ENCODE measurements at regions not wholly inside any gene's neighbourhood (a gene's known extent, or its start where the extent isn't known, plus 50 kb on each side); places are given as distances from the start of the nearest gene placed in this dataset.

DNA sequence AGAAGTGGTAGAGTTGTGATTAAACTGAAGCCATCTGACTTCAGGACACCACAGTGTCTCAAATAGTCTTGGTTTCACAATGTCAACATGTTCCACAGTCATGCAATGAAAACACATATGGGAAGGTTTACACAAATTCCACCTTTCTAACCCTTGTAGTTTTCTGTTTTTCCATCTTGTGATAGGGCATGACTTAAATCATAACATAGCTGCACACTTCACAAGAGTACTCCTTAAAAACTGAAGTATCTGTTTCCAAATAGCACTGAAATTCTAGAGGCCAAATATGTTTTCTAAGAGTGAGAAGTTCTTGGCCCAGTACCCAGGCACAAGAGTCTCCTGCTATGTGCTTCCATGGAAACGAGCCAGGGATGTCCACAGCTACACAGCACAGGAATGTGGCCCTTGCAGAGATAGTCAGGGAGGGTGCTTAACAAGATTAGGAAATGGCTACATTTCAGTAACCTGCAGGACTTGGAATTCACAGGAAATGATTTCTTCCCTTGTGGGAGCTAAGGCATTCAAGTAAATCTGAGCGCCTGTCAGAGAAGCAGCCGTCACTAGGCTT, 269.1 kb downstream of the NDFIP2 start:
- no peak for DNase-seq

DNA sequence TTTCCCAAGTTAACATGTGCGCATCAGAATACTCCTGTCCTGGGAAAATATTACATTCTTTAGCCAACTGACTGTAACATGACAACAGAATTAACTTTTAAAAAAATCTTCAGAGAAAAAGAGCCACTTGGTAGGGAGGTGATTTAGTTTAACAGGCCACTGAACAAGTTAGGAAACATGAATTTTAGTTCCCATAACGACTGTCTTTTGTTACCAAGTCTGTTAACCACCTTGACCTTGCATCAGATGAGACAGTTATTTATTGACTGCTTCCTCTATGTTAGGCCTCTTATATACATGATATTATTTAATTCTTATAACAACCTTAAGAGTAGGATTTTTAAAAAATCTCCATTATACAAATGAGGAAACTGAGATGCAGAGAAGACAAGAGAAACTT, 268.6 kb downstream of the NDFIP2 start:
- DNase-seq = no peak

DNA sequence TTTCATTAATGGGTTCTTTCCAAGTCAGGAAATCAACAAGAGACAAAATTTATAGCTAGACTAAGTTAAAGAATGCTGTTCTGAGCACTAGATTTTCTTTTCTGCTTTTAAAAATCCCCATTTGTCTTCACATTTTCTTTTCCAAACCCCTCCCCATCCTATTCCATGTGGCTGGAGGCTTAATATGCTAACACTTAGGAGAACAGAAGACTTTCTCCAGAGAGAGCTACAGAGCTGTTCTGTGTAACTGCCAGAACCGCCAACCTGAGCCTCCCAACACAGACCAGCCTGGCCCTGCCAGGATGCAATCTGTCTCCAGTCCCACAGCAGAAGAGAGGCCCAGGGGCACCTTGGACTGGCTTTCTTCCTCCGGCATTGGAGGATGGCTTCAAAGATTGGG, 264.1 kb downstream of the NDFIP2 start:
- DNase-seq = no peak

DNA sequence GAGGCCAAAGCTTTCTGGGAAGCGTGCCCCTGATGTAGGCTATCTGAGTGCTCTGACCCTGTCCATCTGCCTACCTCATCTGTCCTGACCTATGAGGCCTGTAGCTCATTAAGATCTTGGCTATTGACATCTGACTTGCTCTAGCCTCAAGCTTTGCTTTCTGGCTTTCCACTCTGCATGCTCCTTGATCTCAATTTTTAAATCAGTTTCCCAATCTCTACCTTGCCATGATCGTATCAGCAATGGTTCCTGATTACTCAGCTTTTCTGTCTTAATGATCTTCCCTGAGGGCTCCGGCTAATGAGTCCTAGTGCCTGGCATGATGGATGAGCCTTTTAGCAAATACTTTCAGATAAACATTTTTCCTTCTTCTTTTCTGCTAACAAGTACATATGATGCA, 262.0 kb downstream of the NDFIP2 start:
- no peak for DNase-seq

DNA sequence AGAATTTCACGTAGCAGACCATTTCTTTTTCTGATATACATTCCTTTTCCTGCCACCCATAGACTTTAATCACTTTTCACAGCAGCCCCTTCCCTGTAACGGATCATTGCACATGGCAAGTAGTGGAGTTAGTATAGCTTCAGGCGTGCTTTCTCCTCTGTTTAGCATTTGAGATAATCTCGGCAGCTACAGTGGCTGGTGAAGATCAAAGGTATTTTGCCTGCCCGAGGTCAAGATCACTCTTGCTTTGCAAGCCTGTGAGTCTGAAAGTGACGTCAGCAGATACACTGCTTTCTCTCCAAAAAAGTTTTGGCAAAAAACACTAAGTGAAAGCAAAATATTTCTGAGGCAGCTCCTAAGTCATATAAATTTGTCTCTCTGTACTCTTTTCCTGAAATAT, 260.0 kb downstream of the NDFIP2 start:
- DNase-seq = no peak

DNA sequence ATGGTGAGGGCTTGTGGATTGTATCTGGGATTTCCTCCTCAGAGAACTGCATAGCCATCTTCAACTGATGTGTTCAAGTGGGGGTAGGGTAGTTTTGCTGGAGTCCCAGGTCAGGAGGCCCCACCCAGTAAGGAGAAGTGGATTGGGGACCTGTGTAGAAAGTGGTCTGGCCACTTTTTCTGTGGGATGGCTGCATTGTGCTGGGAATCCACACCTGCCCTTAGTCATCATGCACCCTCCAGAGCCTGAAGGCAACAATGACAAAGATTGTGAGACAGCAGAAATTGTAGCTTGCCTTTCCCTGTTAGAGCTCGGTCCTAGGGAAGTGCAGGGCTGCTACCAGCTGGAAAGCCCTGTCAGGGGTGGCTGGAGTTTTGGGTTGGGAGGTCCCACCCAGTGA, 255.4 kb downstream of the NDFIP2 start:
- no peak for DNase-seq

DNA sequence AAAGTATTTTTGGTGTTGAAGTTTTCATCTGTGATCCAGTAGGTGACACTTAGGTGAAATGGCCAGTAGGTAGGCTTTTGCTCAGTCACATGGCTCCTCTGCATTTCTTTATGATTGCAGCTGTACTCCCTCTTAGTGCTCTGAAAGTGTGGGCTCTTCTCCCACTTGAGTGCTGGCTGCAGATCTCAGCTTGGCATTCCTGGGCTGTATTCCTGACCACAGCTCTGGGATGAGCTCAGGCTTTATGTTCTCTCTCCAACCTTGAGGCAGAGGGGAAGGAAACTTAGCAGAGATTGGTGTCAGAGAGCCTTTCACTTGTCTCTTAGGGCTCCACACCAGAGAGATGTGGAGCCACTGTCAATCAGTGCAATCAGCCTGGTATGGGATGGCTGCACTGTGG, 254.3 kb downstream of the NDFIP2 start:
- DNase-seq = no peak

DNA sequence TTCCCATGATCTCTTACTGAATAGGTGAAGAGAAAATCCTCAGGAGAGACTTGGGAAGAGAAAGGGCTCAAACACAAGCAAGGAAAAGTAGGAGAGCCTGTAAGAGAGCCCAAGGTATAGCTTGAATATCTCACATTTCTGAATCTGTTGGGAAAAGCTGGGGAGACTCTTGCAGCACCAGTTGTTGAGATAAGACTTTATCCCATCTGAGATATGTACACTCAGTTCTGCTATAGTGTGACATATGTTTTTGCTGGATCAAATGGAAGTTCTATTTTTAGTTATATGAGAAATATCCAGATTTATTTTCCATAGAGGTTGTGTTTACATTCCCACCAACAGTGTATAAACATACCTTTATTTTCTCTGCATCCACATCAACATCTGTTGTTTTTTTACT, 246.1 kb downstream of the NDFIP2 start:
- no peak for DNase-seq

DNA sequence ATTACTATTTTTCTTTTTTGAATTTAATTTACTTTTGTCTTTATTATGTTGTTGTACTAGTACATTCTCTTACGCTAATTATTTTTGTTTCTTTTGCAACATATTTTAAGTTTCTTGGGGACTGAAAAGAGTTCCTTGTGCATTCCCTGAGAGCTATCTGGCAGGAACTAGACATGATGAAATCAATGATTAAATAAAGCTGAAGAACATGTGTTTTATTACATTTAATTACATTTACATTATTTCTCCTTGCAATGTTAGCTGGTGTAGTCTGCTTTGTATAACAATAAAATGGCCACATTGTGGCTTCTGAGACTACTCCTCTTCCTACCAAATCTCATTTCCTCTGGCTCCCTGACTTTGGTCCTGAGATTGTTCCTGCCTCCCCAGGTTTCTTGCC, 244.9 kb downstream of the NDFIP2 start:
- DNase-seq = no peak

DNA sequence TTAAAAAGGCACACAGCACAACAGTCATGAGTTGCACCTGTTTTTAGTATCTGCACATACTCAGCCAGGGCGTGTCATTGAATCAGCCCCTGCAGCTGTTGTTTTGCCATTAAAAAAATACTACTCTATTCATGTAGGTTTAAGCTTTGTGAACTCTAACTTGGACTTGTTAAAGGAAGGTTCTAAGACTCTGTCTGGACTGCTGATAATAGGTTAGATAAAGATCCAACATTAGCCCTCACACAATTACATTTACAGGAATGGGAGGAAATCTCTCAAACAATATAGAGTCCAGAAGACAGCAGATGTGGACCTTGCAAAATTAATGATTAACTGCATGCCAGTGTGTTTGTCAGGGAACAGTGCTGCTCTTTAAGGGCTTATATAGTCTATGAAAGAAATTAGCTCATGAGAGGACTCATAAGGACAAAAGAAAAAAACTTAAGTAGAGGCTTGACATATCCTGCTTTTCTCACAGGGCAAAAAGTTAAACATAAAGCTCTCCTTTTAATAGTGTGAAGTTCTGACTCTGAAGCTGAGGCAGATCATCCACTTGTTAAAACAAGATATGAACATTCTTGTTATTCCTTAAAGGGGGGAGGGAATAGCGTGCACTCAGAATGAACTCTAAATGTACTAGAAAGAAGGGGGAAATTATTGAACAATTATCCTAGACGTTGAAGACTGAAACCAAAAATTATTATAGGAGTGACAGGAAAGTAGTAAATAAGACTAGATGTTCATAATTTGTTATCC, 243.6 kb downstream of the NDFIP2 start:
- DNase-seq = no peak

DNA sequence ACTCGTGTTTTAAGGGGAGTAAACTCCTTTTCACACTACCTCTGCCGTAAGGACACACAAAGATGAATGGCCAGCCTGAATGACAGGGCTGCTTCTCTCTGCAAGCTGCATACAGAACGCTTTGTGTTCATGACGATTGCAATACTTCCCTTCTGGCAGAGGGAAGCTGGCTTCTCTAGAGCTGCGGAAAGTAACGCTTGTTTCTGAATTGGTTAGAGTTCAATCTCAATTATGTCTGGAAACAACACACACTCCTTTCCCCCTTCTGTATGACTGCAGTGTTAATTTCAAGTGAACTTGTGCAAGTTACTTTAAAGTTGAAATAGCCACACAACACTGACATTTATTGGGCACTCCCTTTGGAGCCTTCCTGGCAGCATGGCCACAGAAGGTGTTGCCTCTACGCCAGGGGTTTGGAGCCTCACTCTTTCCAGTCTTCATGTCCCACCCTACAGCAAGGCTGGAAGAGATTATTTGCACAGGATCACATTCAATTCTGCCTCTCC, 242.6 kb downstream of the NDFIP2 start:
- no peak for DNase-seq

DNA sequence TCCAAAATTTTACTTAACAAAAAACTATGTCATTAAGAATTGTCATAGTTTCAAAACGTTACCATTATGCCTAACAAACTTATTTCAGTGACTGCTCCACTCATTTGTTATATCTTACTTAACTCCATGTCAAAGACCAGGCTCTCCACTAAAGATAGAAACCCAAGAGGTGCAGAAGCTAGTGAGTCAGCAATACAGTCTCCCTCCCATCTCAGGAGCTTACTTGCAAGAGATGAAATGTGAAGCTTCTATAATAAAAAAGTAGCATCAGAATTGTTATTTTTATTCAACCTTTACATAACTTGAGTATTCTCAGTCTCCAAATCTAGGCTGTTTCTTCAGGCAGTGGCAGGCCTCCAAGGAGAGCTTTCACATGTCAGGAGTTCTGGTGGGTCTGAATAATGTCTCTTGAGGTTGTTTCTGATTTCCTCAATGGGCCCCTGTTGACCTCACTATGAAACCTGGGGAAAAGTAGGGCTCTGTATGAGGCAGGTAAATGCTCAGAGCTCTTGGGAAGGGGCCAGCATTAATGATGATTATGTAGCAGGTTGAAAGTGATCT, 242.0 kb downstream of the NDFIP2 start:
- DNase-seq = no peak

DNA sequence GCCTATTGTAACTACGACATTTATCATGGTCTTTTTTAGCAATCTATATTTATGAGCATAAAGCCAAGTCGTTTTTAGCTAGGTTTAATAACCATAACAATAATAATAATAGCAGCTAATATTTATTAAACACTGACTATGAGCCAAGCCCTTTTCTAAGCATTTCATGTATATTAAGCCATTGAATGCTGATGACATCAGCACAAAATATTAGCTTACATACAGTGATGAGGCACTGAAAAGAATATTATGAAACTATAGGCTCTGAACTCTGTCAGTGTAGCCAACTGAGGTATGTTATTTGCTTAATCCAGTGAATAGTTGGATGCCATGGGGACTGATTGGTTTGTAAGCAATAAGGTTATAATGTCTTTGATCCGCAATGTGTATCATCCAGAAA, 235.2 kb downstream of the NDFIP2 start:
- no peak for DNase-seq

DNA sequence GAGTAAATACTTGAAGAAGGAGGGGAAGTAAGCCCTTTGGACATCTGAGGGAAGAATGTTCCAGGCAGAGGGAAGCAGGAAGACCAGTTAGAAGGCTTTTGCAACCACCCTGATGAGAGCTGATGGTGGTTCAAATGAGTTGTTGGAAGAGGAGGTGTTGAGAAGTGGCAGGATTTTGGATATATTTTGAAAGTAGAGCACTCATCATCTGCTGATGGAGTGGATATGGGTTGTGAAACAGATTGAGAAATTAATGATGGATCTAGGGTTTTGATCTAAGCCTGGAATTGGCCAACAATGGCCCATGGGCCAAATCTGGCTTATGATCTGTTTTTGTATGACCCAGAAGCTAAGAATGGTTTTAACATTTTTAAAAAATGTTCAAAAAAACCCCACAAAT, 230.7 kb downstream of the NDFIP2 start:
- DNase-seq = no peak

DNA sequence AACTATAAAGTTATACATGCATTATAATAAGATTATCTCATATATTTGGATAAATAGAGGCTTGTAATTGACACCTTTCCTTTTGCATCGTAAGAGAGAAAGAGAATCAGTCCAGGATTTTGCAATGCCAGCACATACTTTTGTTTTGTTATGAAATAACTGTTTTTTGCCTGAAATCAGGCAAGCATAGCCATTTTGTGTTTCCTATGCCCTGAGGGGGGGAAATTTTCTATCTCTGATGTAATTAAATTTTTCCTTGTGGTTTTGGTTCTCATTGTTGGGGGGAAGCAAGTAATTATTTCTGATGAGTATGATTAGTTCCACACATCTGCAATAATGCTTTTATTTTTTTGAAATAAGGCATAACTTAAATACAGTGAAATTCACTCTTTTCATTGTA, 229.4 kb downstream of the NDFIP2 start:
- DNase-seq = no peak

DNA sequence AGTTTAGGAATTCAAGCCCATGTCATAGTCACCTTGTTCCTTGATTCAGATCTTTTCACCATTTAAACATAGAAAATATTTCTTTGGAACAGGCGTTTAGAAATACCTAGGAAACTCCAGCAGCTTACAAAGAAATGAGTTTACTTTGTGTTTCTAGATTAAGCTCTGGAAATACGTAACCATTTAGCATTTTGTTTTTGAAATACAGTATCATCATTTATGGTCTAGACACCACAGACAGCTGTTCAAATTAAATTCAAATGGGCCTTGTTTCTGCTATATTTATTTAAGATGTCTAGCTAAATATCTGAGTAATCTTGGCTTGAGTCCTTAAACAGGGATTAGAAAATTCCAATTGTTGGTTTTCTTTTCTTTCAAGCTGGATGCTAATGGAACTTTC, 228.5 kb downstream of the NDFIP2 start:
- no peak for DNase-seq

DNA sequence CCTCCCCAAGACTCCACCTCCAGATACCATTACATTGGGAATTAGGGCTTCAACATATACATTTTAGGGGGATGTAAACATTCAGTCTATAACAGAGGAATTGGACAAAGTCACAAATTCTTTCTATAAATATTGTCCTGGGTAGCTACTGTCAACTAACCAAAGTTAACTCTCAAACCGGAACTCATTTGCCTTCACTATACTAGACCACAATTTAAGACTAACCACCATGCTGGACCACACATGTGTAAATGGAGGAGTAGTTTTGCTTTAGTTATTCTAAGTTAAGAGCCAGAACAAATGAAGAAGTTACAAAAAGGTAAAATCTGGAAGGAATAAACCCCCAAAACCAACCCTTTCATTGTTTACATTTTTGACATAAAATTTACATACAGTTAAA, 222.8 kb downstream of the NDFIP2 start:
- DNase-seq = no peak

DNA sequence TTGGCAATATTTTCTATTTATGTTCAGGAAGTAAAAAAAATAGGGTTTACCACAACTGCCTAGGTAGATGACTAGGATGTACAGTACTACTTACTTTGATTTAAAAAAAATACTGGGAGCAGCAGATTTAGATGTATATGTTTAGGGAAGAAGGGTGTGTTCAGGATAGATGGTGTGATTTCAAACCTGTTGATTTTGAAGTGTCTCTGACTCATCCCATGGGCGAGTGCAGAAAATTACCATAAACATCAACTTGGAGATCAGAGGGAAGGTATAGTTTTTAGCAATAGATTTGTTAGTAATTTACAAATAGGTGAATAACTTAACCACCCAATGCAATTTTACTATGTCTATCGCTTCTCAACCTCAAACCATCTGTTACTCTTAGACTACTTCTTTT, 214.8 kb downstream of the NDFIP2 start:
- DNase-seq = no peak

DNA sequence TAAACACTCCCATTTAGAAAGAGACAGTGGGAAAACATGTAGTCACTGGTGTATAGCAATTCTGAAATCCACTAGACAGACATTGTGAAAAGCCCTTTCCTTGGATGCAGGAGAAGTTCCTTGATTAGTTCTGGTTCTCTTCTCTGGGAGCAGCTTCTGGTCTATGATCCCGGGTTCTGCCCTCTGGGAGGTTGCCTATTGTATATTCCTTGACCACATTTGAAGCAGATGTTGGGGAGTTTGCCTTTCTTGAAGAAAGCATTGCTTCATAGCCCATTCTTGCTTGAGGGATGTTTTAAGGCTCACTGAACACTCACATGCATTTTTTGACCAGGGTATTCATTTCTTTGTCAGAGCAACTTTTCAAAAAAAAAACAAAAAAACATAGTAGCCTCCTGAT, 211.9 kb downstream of the NDFIP2 start:
- no peak for DNase-seq

DNA sequence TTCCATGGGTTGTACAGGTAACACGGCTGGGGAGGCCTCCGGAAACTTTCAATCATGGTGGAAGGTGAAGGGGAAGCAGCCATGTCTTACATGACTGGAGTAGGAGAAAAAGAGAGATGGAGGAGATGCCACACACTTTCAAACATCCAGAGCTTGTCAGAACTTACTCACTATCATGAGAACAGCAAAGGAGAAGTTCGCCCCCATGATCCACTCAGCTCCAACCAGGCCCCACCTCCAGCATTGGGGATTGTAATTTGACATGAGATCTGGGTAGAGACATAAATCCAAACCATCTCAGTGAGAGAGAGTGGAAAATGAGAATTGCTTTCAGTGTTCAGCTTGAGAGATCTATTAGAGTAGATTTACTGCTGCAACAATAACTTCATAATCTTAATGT, 210.9 kb downstream of the NDFIP2 start:
- no peak for DNase-seq

DNA sequence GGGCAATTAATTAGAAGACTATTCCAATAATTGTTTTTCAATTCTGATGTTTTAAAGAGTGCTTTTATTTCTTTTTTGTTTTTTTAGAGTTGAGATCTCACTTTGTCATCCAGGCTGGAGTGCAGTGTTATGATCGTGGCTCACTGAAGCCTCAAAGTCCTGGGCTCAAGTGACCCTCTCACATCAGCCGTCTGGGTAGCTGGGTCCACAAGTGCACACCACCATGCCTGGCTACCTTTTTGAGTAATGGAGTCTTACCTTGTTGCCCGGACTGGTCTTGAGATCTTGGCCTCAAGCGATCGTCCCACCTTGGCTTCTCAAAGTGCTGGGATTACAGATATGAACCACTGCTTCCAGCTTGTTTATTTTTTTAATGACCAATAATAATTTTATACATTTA, 207.8 kb downstream of the NDFIP2 start:
- DNase-seq = no peak

DNA sequence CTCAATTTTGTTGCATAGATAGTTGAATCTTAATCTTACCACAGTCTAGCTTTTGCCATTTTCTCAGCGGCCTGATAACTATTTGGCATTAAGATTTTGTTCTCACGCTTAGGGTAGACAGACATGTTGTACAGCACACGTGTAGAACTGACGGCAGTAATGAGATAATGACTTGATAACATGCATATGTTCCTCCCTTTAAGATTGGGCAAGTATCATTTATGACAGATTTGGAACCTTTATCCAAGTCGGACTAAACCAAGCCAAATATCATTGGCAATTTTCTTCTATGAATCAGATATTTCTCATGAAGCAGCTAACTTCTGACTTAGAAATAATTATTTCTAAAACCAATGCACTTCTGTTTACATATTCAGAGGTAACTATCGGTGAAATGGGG, 205.5 kb downstream of the NDFIP2 start:
- no peak for DNase-seq

DNA sequence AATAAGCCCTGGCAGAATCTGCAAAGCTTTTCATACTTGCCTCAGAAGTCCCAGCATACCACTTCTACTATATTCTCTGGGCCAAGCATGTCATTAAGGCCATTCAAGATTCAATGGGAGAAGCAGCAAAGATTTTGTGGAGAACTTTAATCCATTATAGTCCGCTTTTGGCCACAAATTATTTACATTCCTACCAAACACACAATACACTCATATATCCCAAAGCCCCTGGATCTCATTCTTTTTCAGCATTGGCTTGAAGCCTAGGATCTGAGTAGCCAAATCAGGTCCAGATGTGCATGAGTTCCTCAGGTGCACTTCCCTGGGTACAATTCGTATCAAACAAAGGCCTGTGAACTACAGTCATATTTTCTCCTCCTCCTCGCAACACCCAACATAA, 203.4 kb downstream of the NDFIP2 start:
- DNase-seq = no peak

DNA sequence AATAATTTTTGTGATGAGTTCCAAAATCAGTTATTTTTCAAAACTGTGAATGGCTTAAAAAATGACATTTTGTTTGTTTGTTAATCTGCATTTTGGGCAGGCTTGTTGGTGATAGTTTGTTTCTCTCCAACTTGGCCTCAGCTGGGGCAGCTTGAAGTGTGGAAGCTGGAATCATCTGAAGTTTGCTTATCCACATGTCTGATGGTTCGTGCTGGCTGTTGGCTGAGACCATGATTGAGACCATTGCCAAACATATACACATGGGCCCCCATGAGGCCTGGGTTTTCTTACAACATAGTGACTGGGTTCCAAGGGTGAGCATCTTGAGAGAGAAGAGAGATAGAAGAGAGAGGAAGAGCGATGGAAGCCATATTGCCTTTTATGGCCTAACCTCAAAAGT, 201.2 kb downstream of the NDFIP2 start:
- DNase-seq = no peak

DNA sequence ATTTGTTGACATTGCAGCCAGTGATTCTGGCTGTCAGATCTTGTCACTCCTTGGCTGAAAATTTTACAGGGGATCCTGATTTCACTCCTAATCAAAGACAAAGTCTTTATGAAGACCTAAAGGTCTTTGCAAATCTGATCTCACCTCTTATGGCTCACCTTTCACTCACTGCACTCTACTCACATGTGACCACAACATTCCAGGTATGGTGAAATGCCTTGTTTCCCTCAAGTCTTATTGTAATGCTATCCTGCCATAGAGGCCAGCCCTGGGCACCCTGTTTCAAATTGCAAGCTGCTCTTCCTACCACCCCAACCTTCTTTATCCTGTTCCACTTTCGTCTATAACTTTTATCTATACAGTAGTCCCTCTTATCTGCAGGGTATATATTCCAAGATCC, 200.1 kb downstream of the NDFIP2 start:
- DNase-seq = no peak
